Activated naive CD8-positive, alpha-beta T cell treated with anti-CD3 and anti-CD28 coated beads, Interleukin-2, amount 50 U/mL, for 24 hours (primary cell): ENCODE measurements at regions not wholly inside any gene's neighbourhood (a gene's known extent, or its start where the extent isn't known, plus 50 kb on each side); places are given as distances from the start of the nearest gene placed in this dataset.

Source experiments
- ATAC-seq: fragments of 150-1000 bp; cut with Tn5 transposase; one replicate; pipeline ENCODE4 v1.10.0; 2021
- DNase-seq: peaks from one replicate; pipeline ENCODE4 v3.0.0; 2021
- H3K27ac Mint-ChIP-seq: one replicate; pipeline ENCODE4 v1.8.0; 2021; ENCODE audit warnings: mild to moderate bottlenecking, mixed read lengths
- H3K27me3 Mint-ChIP-seq: one replicate; pipeline ENCODE4 v1.8.0; 2021; ENCODE audit warnings: mixed read lengths
- H3K36me3 Mint-ChIP-seq: one replicate; pipeline ENCODE4 v1.8.0; 2021; ENCODE audit warnings: low read depth, mixed read lengths
- H3K4me1 Mint-ChIP-seq: one replicate; pipeline ENCODE4 v1.8.0; 2021; ENCODE audit warnings: mixed read lengths
- H3K4me3 Mint-ChIP-seq: one replicate; pipeline ENCODE4 v1.8.0; 2021; ENCODE audit warnings: mild to moderate bottlenecking, moderate library complexity, mixed read lengths
- H3K9me3 Mint-ChIP-seq: one replicate; pipeline ENCODE4 v1.8.0; 2021; ENCODE audit warnings: mixed read lengths

DNA sequence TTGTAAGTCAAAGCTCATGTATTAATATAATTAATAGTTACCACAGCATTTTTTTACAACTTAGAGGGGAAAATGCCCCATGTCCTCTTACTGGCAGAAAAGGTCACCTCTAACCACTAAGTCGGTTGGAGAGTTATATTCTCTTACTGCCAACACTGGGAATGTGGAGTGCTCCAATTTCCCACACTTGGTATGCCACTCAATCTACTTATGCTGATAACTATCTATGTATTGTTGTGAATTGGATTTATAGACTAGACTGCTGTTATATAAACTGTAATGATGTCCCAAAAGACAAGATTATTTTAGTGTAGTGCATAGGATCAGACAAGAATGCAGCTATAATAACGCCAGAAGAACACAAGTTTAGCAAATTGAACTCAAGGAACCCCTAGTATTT is 2385.2 kb upstream of the C9orf72 start:
- no peaks in the 10 kb centered on the region for H3K36me3 Mint-ChIP-seq
- no peaks in the 10 kb centered on the region for H3K4me1 Mint-ChIP-seq
- no peak overlapping the region for H3K4me3 Mint-ChIP-seq
- no peak for DNase-seq
- H3K9me3 Mint-ChIP-seq, result no peaks in the 10 kb centered on the region
- H3K27me3 Mint-ChIP-seq, result no peaks in the 10 kb centered on the region
- no peak overlapping the region for H3K27ac Mint-ChIP-seq
- no peak for ATAC-seq

DNA sequence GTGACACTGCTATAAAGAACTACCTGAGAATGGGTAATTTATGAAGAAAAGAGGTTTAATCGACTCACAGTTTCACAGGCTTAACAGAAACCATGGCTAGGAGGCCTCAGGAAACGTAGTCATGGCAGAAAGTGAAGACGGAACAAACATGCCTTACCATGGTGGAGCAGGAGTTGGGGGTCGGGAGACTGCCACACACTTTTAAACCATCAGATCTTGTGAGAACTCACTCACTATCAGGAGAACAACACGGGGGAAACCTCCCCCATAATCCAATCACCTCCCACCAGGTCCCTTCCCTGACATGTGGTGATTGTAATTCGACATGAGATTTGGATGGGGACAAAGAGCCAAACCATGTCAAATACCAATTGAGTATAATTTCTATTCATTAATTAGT is 2392.6 kb upstream of the C9orf72 start:
- DNase-seq, result no peak
- H3K4me1 Mint-ChIP-seq, result no peaks in the 10 kb centered on the region
- no peak overlapping the region for H3K27ac Mint-ChIP-seq
- no peak overlapping the region for H3K4me3 Mint-ChIP-seq
- no peaks in the 10 kb centered on the region for H3K27me3 Mint-ChIP-seq
- ATAC-seq, result no peak
- H3K9me3 Mint-ChIP-seq, result no peaks in the 10 kb centered on the region
- no peaks in the 10 kb centered on the region for H3K36me3 Mint-ChIP-seq

DNA sequence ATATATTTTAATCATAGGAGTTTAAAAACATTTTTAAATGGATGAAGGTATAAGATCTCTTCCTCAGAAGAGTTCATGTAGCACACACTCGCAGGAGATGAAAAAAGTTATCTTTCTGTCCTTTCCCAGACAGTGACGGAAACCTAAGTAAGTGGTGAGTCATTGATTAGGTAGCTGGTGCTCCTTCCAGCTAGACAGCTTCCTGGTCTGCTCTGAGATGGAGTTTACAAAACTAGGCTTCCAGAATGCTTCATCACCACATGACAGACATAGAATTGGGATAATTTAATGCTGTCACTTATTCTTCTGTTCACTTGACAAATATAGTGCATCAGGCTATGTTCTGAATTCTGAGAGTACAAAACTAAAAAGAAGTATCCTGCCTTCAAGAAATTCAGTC is 2393.0 kb upstream of the C9orf72 start:
- Mint-ChIP-seq H3K27ac (no peak overlapping the region), H3K4me3 (no peak overlapping the region), H3K9me3 (no peaks in the 10 kb centered on the region), H3K4me1 (no peaks in the 10 kb centered on the region), H3K36me3 (no peaks in the 10 kb centered on the region), H3K27me3 (no peaks in the 10 kb centered on the region)
- DNase-seq, result no peak
- ATAC-seq, result no peak

DNA sequence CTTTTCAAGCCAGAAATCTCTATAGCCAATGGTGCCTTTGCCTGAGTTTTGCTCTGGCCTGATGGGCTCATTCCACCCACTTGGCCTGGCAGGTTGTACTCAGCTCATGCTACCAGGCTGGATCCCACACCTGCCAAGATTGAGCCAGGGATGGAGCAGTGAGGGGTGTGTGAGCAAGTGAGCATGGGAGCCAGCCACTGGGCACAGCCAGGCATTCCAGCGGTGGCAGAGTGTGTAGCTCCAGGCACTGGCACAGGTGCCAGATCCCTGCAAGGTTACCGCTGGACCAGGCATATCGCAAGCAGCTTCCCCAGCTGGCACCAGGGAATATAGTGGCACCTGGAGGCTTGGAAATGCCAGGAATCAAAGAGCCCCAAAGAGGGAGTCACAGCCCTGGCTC is 2395.6 kb upstream of the C9orf72 start:
- no peaks in the 10 kb centered on the region for H3K4me1 Mint-ChIP-seq
- H3K9me3 Mint-ChIP-seq, result no peaks in the 10 kb centered on the region

DNA sequence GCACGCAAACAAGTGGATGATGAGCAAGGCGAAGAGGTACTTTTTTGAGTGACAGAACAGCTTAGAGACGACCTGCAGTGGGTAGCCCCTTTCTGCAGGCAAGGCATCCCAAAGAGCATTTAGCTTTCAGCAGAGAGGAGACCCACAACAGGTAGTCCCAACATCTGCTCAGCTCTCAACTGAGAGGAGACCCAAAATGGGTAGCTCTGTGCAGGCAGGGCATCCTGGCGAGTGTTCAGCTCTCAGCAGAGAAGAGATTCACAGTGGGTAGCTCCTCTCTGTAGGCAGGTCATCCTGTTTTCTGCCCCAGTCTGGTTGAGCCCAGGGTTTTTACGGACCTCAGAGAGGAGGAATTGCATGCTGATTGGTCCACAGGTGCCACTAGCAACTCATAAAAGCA is 2396.1 kb upstream of the C9orf72 start:
- Mint-ChIP-seq H3K36me3 (no peaks in the 10 kb centered on the region), H3K27me3 (no peaks in the 10 kb centered on the region), H3K4me1 (no peaks in the 10 kb centered on the region), H3K27ac (no peak overlapping the region), H3K9me3 (no peaks in the 10 kb centered on the region), H3K4me3 (no peak overlapping the region)
- DNase-seq, result no peak
- no peak for ATAC-seq

More for the DNA sequence above, 2395.6 kb upstream of the C9orf72 start:
- Mint-ChIP-seq H3K27me3 (no peaks in the 10 kb centered on the region), H3K4me3 (no peak overlapping the region), H3K36me3 (no peaks in the 10 kb centered on the region), H3K27ac (no peak overlapping the region)
- DNase-seq (no peak), ATAC-seq (no peak)

DNA sequence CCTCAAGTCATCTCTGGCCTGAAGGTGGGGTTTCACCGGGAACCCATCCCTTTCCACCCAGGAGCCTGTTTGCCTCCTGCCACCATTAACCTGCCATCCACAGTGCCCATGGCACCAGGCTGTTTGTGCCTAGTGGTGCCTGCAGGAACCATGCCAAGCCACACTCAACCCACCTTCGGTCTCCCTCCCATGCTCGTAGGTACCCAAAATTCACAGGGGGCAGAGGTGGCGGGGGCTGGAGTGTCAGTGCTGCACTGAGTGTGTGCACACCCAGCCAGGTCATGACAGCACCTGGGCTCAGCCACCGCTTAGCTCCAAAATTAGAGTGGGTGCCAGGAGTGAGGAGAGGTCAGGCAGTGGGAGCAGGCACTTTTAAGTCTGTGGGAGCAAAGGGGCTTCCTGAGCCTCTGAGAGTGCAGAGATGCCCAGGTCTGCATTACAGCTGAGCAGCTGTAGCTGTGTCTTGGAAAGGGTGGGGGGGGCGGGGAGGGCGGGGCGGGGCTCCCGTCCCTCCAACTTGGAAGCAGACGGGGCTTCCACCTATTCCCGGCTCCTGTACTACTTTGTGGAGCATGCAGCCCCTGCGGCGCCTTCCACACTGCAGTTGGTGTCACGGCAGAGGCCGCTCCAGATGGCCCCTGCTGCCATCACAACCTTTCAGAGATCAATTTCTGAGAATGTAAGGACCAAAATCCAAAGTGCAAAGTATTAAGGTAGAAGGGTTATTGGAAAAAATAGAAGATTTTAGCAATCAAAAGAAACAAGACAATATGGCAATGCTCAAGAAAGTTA is 2396.8 kb upstream of the C9orf72 start:
- Mint-ChIP-seq H3K27me3 (no peaks in the 10 kb centered on the region), H3K4me1 (no peaks in the 10 kb centered on the region), H3K27ac (no peak overlapping the region), H3K36me3 (no peaks in the 10 kb centered on the region), H3K4me3 (no peak overlapping the region), H3K9me3 (no peaks in the 10 kb centered on the region)
- DNase-seq (no peak), ATAC-seq (no peak)

DNA sequence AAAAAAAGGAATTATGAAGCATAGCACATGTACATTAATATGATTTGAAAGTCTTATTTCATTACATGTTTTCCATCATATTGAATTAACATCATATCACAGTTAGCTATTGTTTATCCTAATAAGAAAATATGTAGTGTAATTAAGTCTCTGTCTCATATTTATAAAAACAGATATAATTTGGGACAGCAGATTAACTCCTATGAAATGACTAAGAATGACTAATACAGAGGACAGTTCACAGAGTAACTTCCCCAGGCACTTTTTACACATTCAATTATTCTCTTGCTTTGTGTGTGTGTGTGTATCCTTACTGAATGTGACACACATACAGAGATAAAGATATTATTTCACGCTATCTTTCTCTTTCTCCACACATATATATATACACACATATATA is 2400.9 kb upstream of the C9orf72 start:
- DNase-seq, result no peak
- H3K4me3 Mint-ChIP-seq, result no peak overlapping the region
- H3K9me3 Mint-ChIP-seq, result no peaks in the 10 kb centered on the region
- no peaks in the 10 kb centered on the region for H3K27me3 Mint-ChIP-seq
- H3K27ac Mint-ChIP-seq, result no peak overlapping the region
- H3K4me1 Mint-ChIP-seq, result no peaks in the 10 kb centered on the region
- ATAC-seq, result no peak
- H3K36me3 Mint-ChIP-seq, result no peaks in the 10 kb centered on the region

DNA sequence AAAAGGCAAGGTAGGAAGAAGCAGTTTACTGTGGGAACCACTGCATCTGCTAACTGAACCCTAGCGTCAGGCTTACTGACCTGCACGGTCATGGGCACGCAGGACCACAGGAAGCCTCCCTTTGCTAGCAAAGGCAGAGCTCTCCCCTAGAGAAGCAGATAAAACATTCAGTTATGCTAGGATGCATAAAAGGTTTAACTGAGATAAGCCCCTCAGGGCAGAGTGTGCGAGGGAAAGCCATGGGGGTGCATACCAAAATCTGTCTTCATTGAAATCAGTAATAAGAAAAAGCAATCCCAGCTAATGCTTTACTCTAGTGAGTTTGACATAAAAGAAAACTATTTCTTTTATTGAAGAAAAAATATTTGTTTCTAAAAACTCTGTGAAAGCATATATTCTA is 2403.7 kb upstream of the C9orf72 start:
- H3K27ac Mint-ChIP-seq, result no peak overlapping the region
- H3K4me1 Mint-ChIP-seq, result no peaks in the 10 kb centered on the region
- no peak overlapping the region for H3K4me3 Mint-ChIP-seq
- H3K36me3 Mint-ChIP-seq, result no peaks in the 10 kb centered on the region
- DNase-seq (no peak), ATAC-seq (no peak)
- H3K9me3 Mint-ChIP-seq, result no peaks in the 10 kb centered on the region
- H3K27me3 Mint-ChIP-seq, result no peaks in the 10 kb centered on the region

DNA sequence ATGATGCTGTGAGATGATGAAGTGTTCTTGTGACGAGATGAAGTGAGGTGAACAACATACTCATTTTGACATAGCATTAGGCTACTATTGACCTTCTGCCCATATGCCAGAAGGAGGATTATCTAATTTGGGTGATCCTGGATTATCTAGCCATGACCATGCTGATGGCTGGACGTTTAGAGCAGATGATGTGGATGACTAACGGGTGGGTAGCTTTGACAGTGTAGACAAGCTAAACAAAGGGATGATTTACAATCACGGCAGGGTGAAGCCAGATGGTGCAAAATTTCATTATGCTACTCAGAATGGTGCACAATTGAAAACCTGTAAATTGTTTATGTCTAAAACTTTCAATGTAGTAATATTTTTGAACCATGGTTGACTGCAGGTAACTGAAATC is 2403.4 kb upstream of the ACO1 start:
- Mint-ChIP-seq H3K27me3 (no peaks in the 10 kb centered on the region), H3K4me3 (no peak overlapping the region)
- DNase-seq, result no peak

DNA sequence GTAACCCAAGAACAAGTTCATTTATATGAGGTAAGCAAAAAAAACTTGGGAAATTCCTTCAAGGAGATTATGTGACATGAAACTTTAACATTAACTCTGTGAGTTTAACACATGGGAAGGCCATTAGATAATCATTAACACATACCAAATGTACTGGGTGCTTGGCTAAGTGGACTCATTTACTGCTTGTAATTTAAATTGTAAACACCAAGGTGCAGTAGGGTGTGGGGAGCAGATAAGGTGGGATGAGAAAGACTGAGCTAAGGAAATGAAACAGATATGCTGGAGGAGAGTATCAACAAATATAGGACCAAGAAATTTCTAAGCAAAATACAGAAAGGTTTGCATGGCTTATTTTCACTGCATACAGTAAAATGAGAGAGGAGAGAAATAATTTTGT is 2384.8 kb upstream of the ACO1 start:
- Mint-ChIP-seq H3K4me3 (no peak overlapping the region), H3K27ac (no peak overlapping the region), H3K9me3 (peaks cover 14% of the 10 kb centered on the region), H3K4me1 (no peaks in the 10 kb centered on the region), H3K36me3 (no peaks in the 10 kb centered on the region), H3K27me3 (no peaks in the 10 kb centered on the region)
- DNase-seq, result no peak
- no peak for ATAC-seq

More for the DNA sequence above, 2403.4 kb upstream of the ACO1 start:
- Mint-ChIP-seq H3K4me1 (no peaks in the 10 kb centered on the region), H3K36me3 (no peaks in the 10 kb centered on the region), H3K27ac (no peak overlapping the region), H3K9me3 (no peaks in the 10 kb centered on the region)
- ATAC-seq, result no peak

DNA sequence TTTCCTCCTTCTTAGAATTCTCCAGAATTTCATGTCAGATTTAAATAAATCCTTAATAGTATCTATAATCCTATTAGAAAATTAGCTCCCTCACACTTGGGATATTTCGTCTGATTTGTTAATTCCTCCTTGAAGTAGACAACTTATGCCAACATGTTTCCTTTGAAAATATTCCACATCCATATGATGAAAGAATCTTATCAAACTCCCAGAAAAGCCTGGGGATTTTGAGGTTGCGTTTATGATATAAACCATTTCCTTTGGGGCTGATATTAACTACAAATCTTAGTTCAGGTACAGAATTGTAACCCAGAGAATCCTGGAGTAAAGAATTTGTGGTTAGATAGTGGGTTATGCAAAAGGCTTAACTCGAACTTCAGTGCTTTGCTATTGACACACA is 2373.8 kb upstream of the ACO1 start:
- no peak overlapping the region for H3K27ac Mint-ChIP-seq
- no peaks in the 10 kb centered on the region for H3K27me3 Mint-ChIP-seq
- no peaks in the 10 kb centered on the region for H3K4me1 Mint-ChIP-seq
- DNase-seq, result no peak
- H3K36me3 Mint-ChIP-seq, result no peaks in the 10 kb centered on the region
- ATAC-seq, result no peak
- no peaks in the 10 kb centered on the region for H3K9me3 Mint-ChIP-seq
- H3K4me3 Mint-ChIP-seq, result no peak overlapping the region

DNA sequence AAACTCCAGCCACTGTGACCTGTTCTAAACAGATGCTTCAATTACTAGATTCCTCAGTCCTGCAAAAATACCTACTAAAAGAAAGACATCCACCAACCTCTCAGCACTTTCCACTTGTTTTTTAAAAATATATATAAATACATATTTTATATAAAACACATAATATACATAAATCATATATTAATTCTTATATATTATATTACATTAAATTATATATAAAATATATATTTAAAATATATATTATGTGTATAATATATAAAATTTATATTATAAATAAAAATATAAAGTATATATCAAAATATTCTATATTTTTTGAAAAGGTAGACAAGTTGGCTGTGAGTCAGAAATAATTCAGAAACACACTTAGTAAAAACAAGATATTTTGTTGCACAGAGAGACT is 2371.8 kb upstream of the ACO1 start:
- Mint-ChIP-seq H3K27me3 (no peaks in the 10 kb centered on the region), H3K36me3 (no peaks in the 10 kb centered on the region), H3K4me3 (no peak overlapping the region), H3K4me1 (no peaks in the 10 kb centered on the region), H3K9me3 (no peaks in the 10 kb centered on the region), H3K27ac (no peak overlapping the region)
- no peak for ATAC-seq
- DNase-seq, result no peak

DNA sequence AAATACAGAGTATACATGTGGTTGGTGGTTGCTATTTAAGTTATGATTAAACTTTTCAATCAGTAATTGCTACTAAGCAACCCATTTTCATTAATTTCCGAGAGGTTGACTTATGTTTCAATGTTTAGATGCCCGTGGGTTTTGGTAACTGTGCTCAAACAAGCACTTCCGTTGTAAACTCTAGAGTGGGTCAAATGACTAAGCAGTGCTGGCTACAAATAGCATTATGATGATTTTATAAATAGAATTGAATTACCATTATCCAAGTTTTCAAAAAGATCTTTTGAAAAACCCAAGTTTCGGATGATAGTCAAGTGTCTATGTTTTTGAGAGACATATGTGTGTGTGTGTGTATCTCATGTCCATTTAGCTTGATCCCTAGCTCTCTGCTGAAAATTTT is 2369.4 kb upstream of the ACO1 start:
- Mint-ChIP-seq H3K36me3 (no peaks in the 10 kb centered on the region), H3K4me3 (no peak overlapping the region), H3K27me3 (no peaks in the 10 kb centered on the region), H3K4me1 (no peaks in the 10 kb centered on the region), H3K27ac (no peak overlapping the region), H3K9me3 (no peaks in the 10 kb centered on the region)
- DNase-seq (no peak), ATAC-seq (no peak)

DNA sequence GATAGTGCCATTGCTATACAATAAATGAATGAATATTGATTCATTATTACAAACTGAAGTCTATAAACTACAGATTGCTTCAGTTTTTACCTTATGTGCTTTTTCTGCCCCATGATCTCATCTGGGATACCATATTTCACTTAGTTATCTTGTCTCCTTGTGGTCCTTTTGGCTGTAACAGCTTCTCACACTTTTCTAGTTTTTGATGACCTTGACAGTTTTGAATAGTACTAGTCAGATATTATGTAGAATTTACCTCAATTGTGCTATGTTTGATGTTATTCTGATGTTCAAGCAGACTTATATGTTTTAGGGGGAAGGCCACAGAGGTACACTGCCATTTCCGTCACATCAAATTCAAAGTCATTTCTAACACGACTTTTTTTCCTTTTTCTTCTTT is 2364.3 kb upstream of the ACO1 start:
- DNase-seq (no peak), ATAC-seq (no peak)
- no peaks in the 10 kb centered on the region for H3K27me3 Mint-ChIP-seq
- H3K36me3 Mint-ChIP-seq, result no peaks in the 10 kb centered on the region
- no peak overlapping the region for H3K4me3 Mint-ChIP-seq
- H3K4me1 Mint-ChIP-seq, result no peaks in the 10 kb centered on the region
- no peak overlapping the region for H3K27ac Mint-ChIP-seq
- no peaks in the 10 kb centered on the region for H3K9me3 Mint-ChIP-seq

DNA sequence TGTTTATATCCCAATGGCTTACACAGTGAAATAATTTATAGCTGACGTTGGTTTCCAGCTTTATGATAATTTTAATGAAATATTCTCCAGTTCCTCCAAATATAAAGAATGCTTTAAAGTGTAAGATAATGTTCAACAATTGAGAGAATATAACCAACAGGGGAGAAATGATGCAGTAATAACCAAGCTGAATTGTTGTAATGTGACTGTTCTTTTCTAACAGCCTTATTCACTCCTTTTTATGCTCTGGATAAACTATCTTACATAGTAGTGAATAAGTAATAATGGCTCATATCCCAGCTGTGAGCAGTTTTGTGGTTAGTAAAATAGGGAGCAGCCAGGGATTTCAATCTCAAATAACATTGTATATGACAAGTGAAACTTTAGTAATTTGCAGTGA is 2348.7 kb upstream of the ACO1 start:
- no peak for ATAC-seq

DNA sequence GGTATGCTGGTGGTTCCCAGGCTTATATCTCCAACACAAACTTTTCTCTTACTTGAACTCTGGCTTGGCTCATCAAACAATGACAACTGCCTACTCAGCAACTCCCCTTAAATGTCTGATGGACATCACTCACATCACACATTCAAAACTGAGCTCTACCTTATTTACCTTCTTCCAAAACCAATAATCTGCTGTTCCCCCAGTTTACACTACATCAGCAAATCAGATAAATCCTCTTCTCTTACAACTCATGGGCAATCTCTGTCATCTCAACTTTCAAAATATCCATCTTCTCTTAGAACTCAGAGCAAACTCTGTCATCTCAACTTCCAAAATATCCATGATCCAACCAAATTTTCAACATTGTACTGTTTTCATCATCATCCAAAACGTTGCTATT is 2347.9 kb upstream of the ACO1 start:
- H3K27ac Mint-ChIP-seq, result no peak overlapping the region
- no peaks in the 10 kb centered on the region for H3K27me3 Mint-ChIP-seq
- H3K36me3 Mint-ChIP-seq, result no peaks in the 10 kb centered on the region
- H3K4me1 Mint-ChIP-seq, result no peaks in the 10 kb centered on the region
- ATAC-seq (no peak), DNase-seq (no peak)
- H3K9me3 Mint-ChIP-seq, result peaks cover 4% of the 10 kb centered on the region
- no peak overlapping the region for H3K4me3 Mint-ChIP-seq

More for the DNA sequence above, 2348.7 kb upstream of the ACO1 start:
- H3K27ac Mint-ChIP-seq, result no peak overlapping the region
- no peaks in the 10 kb centered on the region for H3K27me3 Mint-ChIP-seq
- DNase-seq, result no peak
- no peak overlapping the region for H3K4me3 Mint-ChIP-seq
- H3K9me3 Mint-ChIP-seq, result peaks cover 4% of the 10 kb centered on the region
- no peaks in the 10 kb centered on the region for H3K36me3 Mint-ChIP-seq
- no peaks in the 10 kb centered on the region for H3K4me1 Mint-ChIP-seq
